GM12878 (cell line): ENCODE measurements at regions not wholly inside any gene's neighbourhood (a gene's known extent, or its start where the extent isn't known, plus 50 kb on each side); places are given as distances from the start of the nearest gene placed in this dataset.

Experiments used
- ATAC-seq: fragments of 200-7000 bp; cut with Tn5 transposase; 3 replicates; pipeline ENCODE4 v1.9.1; 2020; ENCODE audit warnings: mild to moderate bottlenecking, moderate library complexity
- BruUV-seq: library from RNA; stranded (reverse); fragments of 400-500 nt; replicated peaks from 2 replicates; lab custom pipeline; 2021; lab: Mats Ljungman, UMichigan
- CTCF ChIA-PET: fragments of 300-600 bp; sonication (Branson Sonifier 250); formaldehyde crosslinking; extraction: SDS; loops from one replicate; lab custom pipeline; 2021; ENCODE audit warnings: inconsistent platforms; lab: Yijun Ruan, JAX
- POLR2A ChIA-PET: fragments of 350-600 bp; formaldehyde crosslinking; extraction: SDS; loops from one replicate; lab custom pipeline; 2021; ENCODE audit warnings: inconsistent platforms; lab: Charles Lee
- RAD21 ChIA-PET: fragments of 300-600 bp; sonication (Branson Sonifier 250); formaldehyde crosslinking; loops from one replicate; lab custom pipeline; 2023; ENCODE audit warnings: antibody characterized with exemption; ENCODE audit not compliant: unreplicated experiment; lab: Charles Lee
- SMC1A ChIA-PET: fragments of 300-600 bp; sonication (Branson Sonifier 250); formaldehyde crosslinking; loops from one replicate; lab custom pipeline; 2023; ENCODE audit not compliant: unreplicated experiment, uncharacterized antibody; lab: Charles Lee
- DNase-seq: peaks from one replicate; pipeline ENCODE4 v3.0.0-alpha.2; 2011; ENCODE audit warnings: low read depth, low spot score
- FAIRE-seq: peaks from 3 replicates; lab custom pipeline; 2011; peaks lifted over from hg19 to GRCh38; lab: Jason Lieb, UNC
- H2AFZ ChIP-seq: 2 replicates; pipeline ENCODE4 v1.6.0; 2011; ENCODE audit warnings: low read depth, low read length, control low read depth; ENCODE audit not compliant: control insufficient read depth
- H3K27ac ChIP-seq: 2 replicates; pipeline ENCODE4 v1.5.1; 2011; ENCODE audit warnings: control low read depth; ENCODE audit not compliant: control insufficient read depth, insufficient read depth
- H3K27me3 ChIP-seq, 2 experiments: replicated peaks in 1 of 2; 2 replicates each; pipeline versions ENCODE4 v1.6.0 to v1.6.1; 2011; ENCODE audit warnings: low read length in 1 of 2; ENCODE audit not compliant: control insufficient read depth in 2 of 2, insufficient read depth in 2 of 2
- H3K36me3 ChIP-seq, 2 experiments: 2 replicates each; pipeline ENCODE4 v1.5.1; 2011; ENCODE audit warnings: low read length in 1 of 2; ENCODE audit not compliant: control insufficient read depth in 2 of 2, insufficient read depth in 2 of 2
- H3K4me1 ChIP-seq: 2 replicates; pipeline ENCODE4 v1.6.1; 2011; ENCODE audit warnings: mild to moderate bottlenecking, low read length, moderate library complexity, mixed read lengths; ENCODE audit not compliant: control insufficient read depth, insufficient read depth
- H3K4me2 ChIP-seq: 2 replicates; pipeline ENCODE4 v1.6.0; 2011; ENCODE audit warnings: control low read depth; ENCODE audit not compliant: control insufficient read depth, insufficient read depth
- H3K4me3 ChIP-seq: fragments of 200-600 bp; sonication (generic); 2 replicates; pipeline ENCODE4 v1.5.1; 2016
- H3K79me2 ChIP-seq: 2 replicates; pipeline ENCODE4 v1.6.0; 2011; ENCODE audit warnings: low read length; ENCODE audit not compliant: control insufficient read depth, insufficient read depth
- H3K9ac ChIP-seq: 2 replicates; pipeline ENCODE4 v1.8.0; 2011; ENCODE audit warnings: low read length, control low read depth, mixed read lengths; ENCODE audit not compliant: control insufficient read depth, insufficient read depth
- H3K9me3 ChIP-seq: replicated peaks from 3 replicates; pipeline ENCODE4 v1.5.1; 2011; ENCODE audit warnings: mild to moderate bottlenecking, low read length; ENCODE audit not compliant: control insufficient read depth, insufficient read depth
- H4K20me1 ChIP-seq: 2 replicates; pipeline ENCODE4 v1.6.0; 2011; ENCODE audit not compliant: control insufficient read depth, insufficient read depth
- BHLHE40 ChIP-seq, 2 experiments: fragments of 450-650 bp in 1 of 2; IDR thresholded peaks; 2 replicates each; pipeline ENCODE4 v1.6.1; 2011 to 2017; ENCODE audit warnings: low read depth in 2 of 2, borderline replicate concordance in 1 of 2, improper control_type of control experiment in 1 of 2, low read length in 1 of 2, mild to moderate bottlenecking in 1 of 2
- IKZF2 ChIP-seq, 2 experiments: fragments of 450-650 bp; IDR thresholded peaks; 2 replicates each; pipeline ENCODE4 v1.6.1; 2017; ENCODE audit warnings: mild to moderate bottlenecking in 2 of 2, moderate library complexity in 2 of 2
- POLR2A ChIP-seq: IDR thresholded peaks from 2 replicates; pipeline ENCODE4 v1.6.1; 2011; ENCODE audit warnings: low read depth, mild to moderate bottlenecking, low read length
- STAT1 ChIP-seq: fragments of 450-650 bp; conservative IDR thresholded peaks from 2 replicates; pipeline ENCODE4 v1.6.1; 2014; ENCODE audit warnings: antibody characterized with exemption, mild to moderate bottlenecking
- TCF7 ChIP-seq: IDR thresholded peaks from 2 replicates; pipeline ENCODE4 v1.6.1; 2014; ENCODE audit warnings: antibody characterized with exemption, borderline replicate concordance
- YY1 ChIP-seq: IDR thresholded peaks from 2 replicates; pipeline ENCODE4 v1.6.1; 2011; ENCODE audit warnings: low read depth, mild to moderate bottlenecking, low read length
- ZNF217 ChIP-seq: fragments of 450-650 bp; IDR thresholded peaks from 2 replicates; pipeline ENCODE4 v1.6.1; 2017; ENCODE audit warnings: antibody characterized with exemption, mild to moderate bottlenecking
- WGBS: methylation state at CpG from one replicate; pipeline ENCODE4 v1.1.6; 2016; ENCODE audit warnings: low lambda C conversion rate; ENCODE audit not compliant: insufficient replicate concordance, insufficient coverage; ENCODE audit errors: missing lambda C conversion rate; 5-methylcytosine and 5-hydroxymethylcytosine counted together
- in situ Hi-C: fragments of 300-500 bp; cut with MboI; formaldehyde crosslinking; loops from 9 replicates; pipeline ENCODE4 v1.14.3; 2018; ENCODE audit warnings: mixed read lengths
- intact Hi-C: fragments of 100-400 bp; cut with micrococcal nuclease; formaldehyde crosslinking; loops from one replicate; pipeline ENCODE4 v1.14.2; 2022; ENCODE audit not compliant: unreplicated experiment
- TF ChIP-seq, protein P1 (sequence below): fragments of 450-650 bp; IDR thresholded peaks from 2 replicates; pipeline ENCODE4 v1.6.1; 2016; ENCODE audit warnings: mild to moderate bottlenecking
- TF ChIP-seq, protein P2 (sequence below): IDR thresholded peaks from 2 replicates; pipeline ENCODE4 v1.6.1; 2012; ENCODE audit warnings: low read depth, low read length, improper control_type of control experiment

DNA sequence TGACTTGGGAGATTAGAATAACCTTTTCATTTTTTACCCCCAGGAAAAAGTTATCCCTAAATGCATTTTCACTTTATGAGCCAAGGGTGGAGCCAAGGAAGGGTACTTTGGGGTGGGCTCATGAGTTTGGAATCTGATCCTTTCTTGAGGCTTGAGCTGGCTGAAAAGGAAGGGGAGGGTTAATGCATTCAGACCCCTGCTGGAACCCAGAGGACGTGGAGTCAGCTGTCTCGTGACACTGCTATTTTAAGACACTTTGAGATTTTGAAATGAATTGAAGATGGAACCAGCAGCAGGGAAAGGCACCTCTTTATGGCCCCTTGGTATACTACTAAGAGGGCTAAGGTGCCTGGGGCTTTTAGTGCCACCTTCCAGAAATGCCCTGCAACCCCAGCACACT, 90.4 kb downstream of the MARCHF4 start:
- Histone ChIP-seq H3K27me3 (no peaks in the 10 kb centered on the region; a peak in 1 of 4 replicates), H4K20me1 (no peaks in the 10 kb centered on the region), H3K79me2 (no peaks in the 10 kb centered on the region), H3K36me3 (no peaks in the 10 kb centered on the region), H3K27ac (no peak overlapping the region), H3K4me3 (no peak overlapping the region), H3K9me3 (no peaks in the 10 kb centered on the region), H2AFZ (no peak overlapping the region), H3K4me1 (no peaks in the 10 kb centered on the region), H3K4me2 (no peak overlapping the region), H3K9ac (no peak overlapping the region)
- ATAC-seq: no peak
- TF ChIP-seq STAT1 (no peak), ZNF217 (no peak), YY1 (no peak), BHLHE40 (IDR thresholded peaks at IDR 0.05; ENCODE audit: borderline replicate concordance in 1 of 2, low read depth in 2 of 2, low read length in 1 of 2) (no peak), IKZF2 (IDR thresholded peaks at IDR 0.05) (no peak), TCF7 (no peak), POLR2A (no peak)
- TF ChIP-seq, protein P1, sequence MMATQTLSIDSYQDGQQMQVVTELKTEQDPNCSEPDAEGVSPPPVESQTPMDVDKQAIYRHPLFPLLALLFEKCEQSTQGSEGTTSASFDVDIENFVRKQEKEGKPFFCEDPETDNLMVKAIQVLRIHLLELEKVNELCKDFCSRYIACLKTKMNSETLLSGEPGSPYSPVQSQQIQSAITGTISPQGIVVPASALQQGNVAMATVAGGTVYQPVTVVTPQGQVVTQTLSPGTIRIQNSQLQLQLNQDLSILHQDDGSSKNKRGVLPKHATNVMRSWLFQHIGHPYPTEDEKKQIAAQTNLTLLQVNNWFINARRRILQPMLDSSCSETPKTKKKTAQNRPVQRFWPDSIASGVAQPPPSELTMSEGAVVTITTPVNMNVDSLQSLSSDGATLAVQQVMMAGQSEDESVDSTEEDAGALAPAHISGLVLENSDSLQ: no peak
- TF ChIP-seq, protein P2, sequence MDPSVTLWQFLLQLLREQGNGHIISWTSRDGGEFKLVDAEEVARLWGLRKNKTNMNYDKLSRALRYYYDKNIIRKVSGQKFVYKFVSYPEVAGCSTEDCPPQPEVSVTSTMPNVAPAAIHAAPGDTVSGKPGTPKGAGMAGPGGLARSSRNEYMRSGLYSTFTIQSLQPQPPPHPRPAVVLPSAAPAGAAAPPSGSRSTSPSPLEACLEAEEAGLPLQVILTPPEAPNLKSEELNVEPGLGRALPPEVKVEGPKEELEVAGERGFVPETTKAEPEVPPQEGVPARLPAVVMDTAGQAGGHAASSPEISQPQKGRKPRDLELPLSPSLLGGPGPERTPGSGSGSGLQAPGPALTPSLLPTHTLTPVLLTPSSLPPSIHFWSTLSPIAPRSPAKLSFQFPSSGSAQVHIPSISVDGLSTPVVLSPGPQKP: no peak
- in situ Hi-C loops (no loop called here), intact Hi-C loops (loop anchor here (2.0 kb wide), 1 partner anchor 59 kb away; no protein-coding TSS in a partner anchor)
- 3% methylated on average over 2 of the region's 2 CpGs for WGBS
- BruUV-seq: no TSS peak
- DNase-seq: no peak
- POLR2A ChIA-PET: no interaction called here
- RAD21 ChIA-PET: interaction anchor here (0.6 to 3.2 kb wide), 2 partner anchors 59 to 66 kb away, joined by 4 to 20 read pairs; no protein-coding TSS in a partner anchor
- no peak for FAIRE-seq
- CTCF ChIA-PET: interaction anchor here (0.6 to 4.7 kb wide), 9 partner anchors 10 to 229 kb away, joined by 3 to 32 read pairs (median 3); no protein-coding TSS in a partner anchor
- SMC1A ChIA-PET: interaction anchor here (0.8 to 1.8 kb wide), 4 partner anchors 10 to 59 kb away, joined by 3 to 4 read pairs (median 3); no protein-coding TSS in a partner anchor
